DOHH2 (cell line): ENCODE measurements at regions not wholly inside any gene's neighbourhood (a gene's known extent, or its start where the extent isn't known, plus 50 kb on each side); places are given as distances from the start of the nearest gene placed in this dataset.

Experiments
- EZH2phosphoT487 ChIP-seq: fragments of 200-600 bp; sonication (generic); IDR thresholded peaks from 2 replicates; pipeline ENCODE4 v1.6.1; 2017; ENCODE audit warnings: borderline replicate concordance, mild to moderate bottlenecking, antibody characterized with exemption, low read length, moderate library complexity, mixed read lengths
- TF ChIP-seq, protein P1 (sequence below): fragments of 200-600 bp; sonication (generic); IDR thresholded peaks from one replicate; pipeline ENCODE4 v1.5.1; 2014; ENCODE audit warnings: antibody characterized with exemption, mild to moderate bottlenecking, low read depth, low read length; ENCODE audit not compliant: poor library complexity, severe bottlenecking

DNA sequence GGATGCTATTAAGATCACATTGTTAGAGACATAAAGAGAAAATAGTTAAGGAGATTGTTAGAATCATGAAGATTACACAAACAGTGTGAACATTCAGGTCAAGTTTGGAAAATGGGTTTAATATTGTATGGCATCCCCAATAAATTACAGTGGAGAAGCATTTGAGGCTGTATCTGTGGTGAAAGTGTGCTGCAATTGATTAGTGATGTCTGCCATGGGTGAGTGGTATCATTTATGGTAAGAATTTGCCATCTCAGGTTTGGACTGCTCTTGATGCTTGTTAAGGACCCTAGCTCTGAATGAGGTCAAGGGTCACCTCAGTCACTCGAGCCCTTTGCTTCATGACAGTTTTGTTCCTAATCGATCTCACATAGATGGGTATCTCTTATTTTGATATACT is 265.7 kb upstream of the SRRM4 start:
- TF ChIP-seq, protein P1, sequence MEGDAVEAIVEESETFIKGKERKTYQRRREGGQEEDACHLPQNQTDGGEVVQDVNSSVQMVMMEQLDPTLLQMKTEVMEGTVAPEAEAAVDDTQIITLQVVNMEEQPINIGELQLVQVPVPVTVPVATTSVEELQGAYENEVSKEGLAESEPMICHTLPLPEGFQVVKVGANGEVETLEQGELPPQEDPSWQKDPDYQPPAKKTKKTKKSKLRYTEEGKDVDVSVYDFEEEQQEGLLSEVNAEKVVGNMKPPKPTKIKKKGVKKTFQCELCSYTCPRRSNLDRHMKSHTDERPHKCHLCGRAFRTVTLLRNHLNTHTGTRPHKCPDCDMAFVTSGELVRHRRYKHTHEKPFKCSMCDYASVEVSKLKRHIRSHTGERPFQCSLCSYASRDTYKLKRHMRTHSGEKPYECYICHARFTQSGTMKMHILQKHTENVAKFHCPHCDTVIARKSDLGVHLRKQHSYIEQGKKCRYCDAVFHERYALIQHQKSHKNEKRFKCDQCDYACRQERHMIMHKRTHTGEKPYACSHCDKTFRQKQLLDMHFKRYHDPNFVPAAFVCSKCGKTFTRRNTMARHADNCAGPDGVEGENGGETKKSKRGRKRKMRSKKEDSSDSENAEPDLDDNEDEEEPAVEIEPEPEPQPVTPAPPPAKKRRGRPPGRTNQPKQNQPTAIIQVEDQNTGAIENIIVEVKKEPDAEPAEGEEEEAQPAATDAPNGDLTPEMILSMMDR = no peak
- TF ChIP-seq EZH2phosphoT487 = no peak
